ENCODE measurements at regions not wholly inside any gene's neighbourhood (a gene's known extent, or its start where the extent isn't known, plus 50 kb on each side); places are given as distances from the start of the nearest gene placed in this dataset.

- DNase-seq (ENCODE audit: low read depth in 4 of 4, low spot score in 3 of 4): no peak
Observed at GRCh38 chr18:14031053-14031452, 101.2 kb downstream of the ZNF519 start.

- DNase-seq (ENCODE audit: low read depth in 4 of 4, low spot score in 3 of 4): no peak
Observed at GRCh38 chr18:14029512-14029911, 102.7 kb downstream of the ZNF519 start.

GRCh38 chr18:14026199-14026598, 106.0 kb downstream of the ZNF519 start:
- no peak for DNase-seq (ENCODE audit: low read depth in 4 of 4, low spot score in 3 of 4)

- no peak for DNase-seq (ENCODE audit: low read depth in 4 of 4, low spot score in 3 of 4)
Observed at GRCh38 chr18:14025306-14025940, 106.8 kb downstream of the ZNF519 start.

- DNase-seq (ENCODE audit: low read depth in 4 of 4, low spot score in 3 of 4): peak in 1 of 4 donors; percentile 39
Observed at GRCh38 chr18:14015416-14015815, 100.1 kb upstream of the MC2R start.

GRCh38 chr18:14014456-14014855, 99.1 kb upstream of the MC2R start:
- no peak for DNase-seq (ENCODE audit: low read depth in 4 of 4, low spot score in 3 of 4)

GRCh38 chr18:14000884-14001283, 85.5 kb upstream of the MC2R start:
- DNase-seq (ENCODE audit: low read depth in 4 of 4, low spot score in 3 of 4): no peak

- DNase-seq (ENCODE audit: low read depth in 4 of 4, low spot score in 3 of 4): peak in 1 of 4 donors; percentile 21
Observed at GRCh38 chr18:13999231-13999630, 83.9 kb upstream of the MC2R start.

- no peak for DNase-seq (ENCODE audit: low read depth in 4 of 4, low spot score in 3 of 4)
Observed at GRCh38 chr18:13998571-13998970, 83.2 kb upstream of the MC2R start.

GRCh38 chr18:13993730-13994129, 78.4 kb upstream of the MC2R start:
- no peak for DNase-seq (ENCODE audit: low read depth in 4 of 4, low spot score in 3 of 4)

GRCh38 chr18:13992826-13993540, 77.6 kb upstream of the MC2R start:
- DNase-seq (ENCODE audit: low read depth in 4 of 4, low spot score in 3 of 4): no peak

- no peak for DNase-seq (ENCODE audit: low read depth in 4 of 4, low spot score in 3 of 4)
Observed at GRCh38 chr18:13989199-13989598, 73.9 kb upstream of the MC2R start.

GRCh38 chr18:13987956-13988355, 72.6 kb upstream of the MC2R start:
- no peak for DNase-seq (ENCODE audit: low read depth in 4 of 4, low spot score in 3 of 4)

- no peak for DNase-seq (ENCODE audit: low read depth in 4 of 4, low spot score in 3 of 4)
Observed at GRCh38 chr18:13984080-13984479, 68.7 kb upstream of the MC2R start.

- no peak for DNase-seq (ENCODE audit: low read depth in 4 of 4, low spot score in 3 of 4)
Observed at GRCh38 chr18:13983506-13983905, 68.2 kb upstream of the MC2R start.

- DNase-seq (ENCODE audit: low read depth in 4 of 4, low spot score in 3 of 4): peak in 2 of 4 donors; percentile 6 to 25
Observed at GRCh38 chr18:13982126-13982525, 66.8 kb upstream of the MC2R start.

GRCh38 chr18:13973061-13973575, 57.8 kb upstream of the MC2R start:
- DNase-seq (ENCODE audit: low read depth in 4 of 4, low spot score in 3 of 4): no peak

Measured in left renal pelvis (tissue), 4 donors.